Stimulated activated naive CD4-positive, alpha-beta T cell treated with Interleukin-2 at 50 U/mL for 16 hours (primary cell): ENCODE measurements at regions not wholly inside any gene's neighbourhood (a gene's known extent, or its start where the extent isn't known, plus 50 kb on each side); places are given as distances from the start of the nearest gene placed in this dataset.

Experiments used
- DNase-seq: peaks from one replicate; lab custom pipeline; 2025; lab: John Stamatoyannopoulos, UW

DNA sequence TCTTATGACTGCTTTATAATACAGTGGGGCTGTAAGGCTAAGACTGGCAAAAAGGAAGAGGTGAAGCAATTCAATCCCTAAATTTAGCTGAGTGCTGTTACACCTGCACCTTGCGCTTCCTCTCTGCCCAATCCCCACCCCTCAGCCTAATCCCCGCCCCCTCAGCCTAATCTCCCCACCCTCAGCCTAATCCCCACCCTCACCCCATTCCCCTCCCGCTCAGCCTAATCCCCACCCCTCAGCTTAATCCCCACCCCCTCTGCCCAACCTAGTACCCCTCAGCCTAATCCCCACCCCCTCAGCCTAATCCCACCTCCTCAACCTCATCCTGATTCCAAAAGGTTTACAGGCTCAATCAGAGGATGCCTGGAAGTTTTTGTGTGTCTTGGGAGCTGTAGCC, 155.5 kb downstream of the PMP22 start:
- DNase-seq, result no peak

DNA sequence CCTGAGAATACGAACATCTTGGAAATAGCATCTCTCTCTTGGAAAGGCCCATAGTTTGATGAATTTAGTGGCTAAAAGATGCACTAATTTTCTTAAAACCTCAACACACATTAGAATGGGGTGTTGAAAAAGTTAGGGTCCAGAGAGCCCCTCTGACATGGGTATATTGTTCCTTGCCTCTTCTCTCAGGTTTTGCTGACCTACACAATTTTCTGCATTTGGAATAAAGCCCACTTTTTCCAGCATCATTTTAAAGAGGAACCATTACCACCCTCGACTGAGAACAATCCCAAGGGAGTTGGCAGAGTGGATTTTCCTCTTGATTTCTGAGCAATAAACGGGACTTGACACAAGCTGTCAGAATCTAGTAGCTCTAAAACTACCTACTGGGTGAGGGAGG, 156.1 kb downstream of the PMP22 start:
- no peak for DNase-seq

DNA sequence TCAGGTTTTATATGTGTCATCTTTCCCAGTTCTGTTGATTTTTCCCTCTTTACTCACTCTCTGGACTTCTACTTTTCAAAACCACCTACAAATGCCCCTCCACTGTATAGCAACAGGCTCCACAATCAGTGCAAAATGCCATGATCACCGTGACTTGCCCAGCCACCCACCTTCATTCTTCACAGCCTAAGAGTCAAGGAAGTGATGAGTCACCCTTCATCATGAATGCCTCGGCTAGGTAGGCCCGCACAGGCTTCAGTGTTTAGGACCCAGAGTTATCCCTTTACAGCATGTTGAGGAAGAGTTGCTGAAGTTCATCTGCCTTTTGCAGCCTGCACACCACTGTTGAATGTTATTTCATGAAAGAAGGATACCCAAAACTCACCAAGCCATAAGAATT, 158.6 kb downstream of the PMP22 start:
- DNase-seq, result no peak

GRCh38 chr17:15103785-15104184, 161.3 kb downstream of the PMP22 start:
- DNase-seq, result no peak

DNA sequence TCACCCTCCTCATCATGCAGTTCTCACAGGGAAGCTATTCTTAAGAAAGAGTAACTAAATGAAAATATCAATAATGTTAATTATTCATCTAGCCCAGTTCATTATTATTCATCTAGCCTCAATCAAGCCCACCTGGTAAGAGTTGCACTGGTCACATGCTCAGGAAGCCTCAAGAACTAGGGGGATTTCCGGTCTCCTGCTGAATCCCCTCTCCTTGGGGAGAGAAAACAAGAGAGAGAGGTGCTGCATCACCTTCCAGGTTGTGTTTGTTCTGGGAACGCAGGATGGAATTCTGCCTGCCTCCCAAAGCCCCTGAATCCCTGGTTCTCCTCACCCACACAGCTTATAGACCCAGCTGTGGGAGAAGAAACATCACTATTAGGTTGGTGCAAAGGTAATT, 164.0 kb downstream of the PMP22 start:
- DNase-seq, result no peak

DNA sequence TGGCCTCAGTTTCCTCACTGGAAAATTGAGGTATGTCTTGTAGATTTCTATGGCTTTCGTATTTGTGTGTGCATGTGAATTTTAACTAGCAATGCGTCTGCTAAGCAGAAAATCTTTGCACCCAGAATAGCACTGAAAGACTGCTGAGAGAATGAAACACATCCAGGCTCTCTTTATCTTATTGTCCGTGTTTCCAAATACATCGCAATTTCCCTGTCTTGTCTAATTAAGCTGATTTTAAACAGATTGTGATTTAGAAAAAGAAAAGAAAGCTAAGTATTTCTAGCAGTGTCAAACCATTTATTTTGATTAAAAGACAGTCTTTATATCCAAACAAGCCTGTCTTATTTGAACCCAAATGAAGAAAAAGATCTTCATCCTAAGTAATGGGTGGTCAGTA, 168.6 kb downstream of the PMP22 start:
- no peak for DNase-seq

GRCh38 chr17:15095935-15096334, 169.2 kb downstream of the PMP22 start:
- no peak for DNase-seq

DNA sequence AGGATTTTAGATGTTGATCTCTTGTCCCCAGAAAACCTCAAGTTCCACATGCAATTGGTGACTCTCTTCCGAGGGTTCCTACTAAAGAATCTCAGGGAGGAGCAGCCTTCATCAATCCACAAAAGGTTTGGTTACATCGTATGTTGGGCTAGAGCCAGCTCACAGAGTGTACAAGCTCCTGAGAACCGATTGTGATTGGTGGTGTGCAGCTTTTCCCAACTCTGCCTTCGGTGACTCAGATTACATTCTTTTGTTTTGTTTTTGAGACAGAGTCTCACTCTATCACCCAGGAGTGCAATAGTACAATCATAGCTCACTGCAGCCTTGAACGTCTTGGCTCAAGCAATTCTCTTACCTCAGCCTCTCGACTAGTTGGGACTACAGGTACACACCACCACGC, 172.4 kb downstream of the PMP22 start:
- no peak for DNase-seq

DNA sequence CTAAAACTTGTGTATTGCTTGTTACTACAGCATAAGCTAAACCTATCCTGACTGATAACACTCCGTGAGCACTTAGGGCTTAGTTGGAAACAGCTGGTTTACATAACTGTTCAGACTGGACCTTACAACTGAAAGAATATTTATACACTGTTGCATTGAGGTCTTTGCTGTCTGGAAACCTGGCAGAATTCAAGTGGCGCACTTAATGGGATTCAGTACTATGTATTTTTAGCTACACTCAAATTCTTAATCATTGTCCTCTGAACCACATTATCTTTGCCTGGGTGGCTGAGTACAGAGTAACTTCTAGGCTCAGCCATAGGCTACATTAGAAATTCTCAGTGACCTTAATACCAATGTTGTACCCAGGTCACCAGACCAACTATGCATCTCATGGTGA, 172.9 kb downstream of the PMP22 start:
- DNase-seq, result no peak

DNA sequence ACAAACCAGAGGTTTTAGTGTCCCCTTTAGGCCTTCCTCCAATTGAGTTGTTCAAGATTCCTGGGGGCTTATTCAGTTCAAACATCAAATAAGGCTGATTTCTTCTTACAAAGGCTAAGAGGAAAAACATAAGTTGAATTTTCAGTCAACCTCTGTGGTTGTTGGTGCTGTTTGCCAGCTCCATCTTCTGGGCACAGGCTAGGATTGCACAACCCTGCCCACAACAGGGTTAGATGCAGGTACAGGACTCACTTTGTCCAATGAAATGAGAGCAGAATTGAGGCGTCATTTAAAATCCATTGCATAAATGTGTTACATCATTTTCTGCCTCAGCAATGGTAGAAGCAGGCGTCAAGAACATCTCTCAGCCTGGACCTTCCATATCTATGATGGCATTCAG, 173.3 kb downstream of the PMP22 start:
- DNase-seq, result no peak

DNA sequence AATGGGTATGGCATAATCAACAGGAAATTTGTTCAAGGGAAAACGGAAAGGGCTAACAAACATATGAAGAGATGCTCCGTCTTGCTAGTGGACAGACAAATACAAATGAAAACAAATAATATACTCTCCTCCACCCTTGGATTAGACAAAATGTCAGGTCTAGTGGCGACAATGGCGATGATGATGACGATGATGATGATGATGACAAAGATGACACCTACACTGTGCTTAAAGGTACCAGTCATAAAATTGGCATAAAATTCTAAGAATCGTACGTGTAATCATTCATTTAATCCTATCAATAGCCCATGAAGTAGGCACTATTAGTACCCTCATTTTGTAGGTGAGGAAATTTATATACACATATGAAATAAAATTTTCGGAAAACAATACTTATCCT, 174.6 kb downstream of the PMP22 start:
- no peak for DNase-seq

DNA sequence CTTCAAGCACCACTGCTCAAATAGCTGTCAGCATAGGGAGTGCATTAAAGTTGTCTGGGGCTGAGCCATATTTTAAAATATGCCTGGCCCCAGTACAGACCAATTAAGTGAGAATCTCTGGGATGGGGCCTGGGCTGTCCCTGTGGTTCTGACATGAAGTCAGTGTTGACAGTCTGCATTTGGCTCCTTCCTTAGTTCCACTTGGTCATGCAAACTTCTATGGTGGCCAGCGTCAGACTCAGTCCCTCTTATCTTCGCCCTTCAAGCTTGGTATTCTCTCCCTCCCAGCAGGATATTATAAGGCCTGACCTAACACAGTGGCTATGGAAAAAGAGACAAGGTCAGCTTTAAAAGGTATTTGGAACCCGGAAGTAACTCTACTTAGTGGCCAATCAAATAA, 177.2 kb downstream of the PMP22 start:
- DNase-seq, result no peak

DNA sequence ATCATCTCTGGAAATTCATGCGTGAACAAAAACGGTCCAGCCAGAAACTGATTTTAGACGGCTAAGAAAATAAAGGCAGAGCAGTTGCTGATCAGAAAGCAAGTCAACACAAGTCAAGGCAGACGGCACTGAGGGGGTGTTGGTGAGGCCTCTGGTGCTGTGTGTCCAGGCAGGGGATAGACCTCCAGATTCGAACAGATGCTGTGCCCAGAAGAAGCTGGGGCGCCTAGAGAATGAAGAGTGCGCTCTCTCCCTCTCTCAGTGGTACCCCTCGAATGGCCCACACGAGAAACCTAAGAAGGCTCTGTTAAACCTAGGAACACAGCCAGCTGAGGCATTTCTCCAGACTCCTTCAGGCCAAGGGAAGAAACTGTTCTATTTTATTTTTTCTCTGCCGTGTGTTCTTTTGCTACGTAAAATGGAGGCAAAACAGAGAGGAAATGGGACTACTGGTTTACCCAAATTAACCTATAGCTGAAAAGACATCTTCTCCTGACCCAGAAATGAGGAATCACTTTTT, 178.3 kb downstream of the PMP22 start:
- DNase-seq, result no peak

DNA sequence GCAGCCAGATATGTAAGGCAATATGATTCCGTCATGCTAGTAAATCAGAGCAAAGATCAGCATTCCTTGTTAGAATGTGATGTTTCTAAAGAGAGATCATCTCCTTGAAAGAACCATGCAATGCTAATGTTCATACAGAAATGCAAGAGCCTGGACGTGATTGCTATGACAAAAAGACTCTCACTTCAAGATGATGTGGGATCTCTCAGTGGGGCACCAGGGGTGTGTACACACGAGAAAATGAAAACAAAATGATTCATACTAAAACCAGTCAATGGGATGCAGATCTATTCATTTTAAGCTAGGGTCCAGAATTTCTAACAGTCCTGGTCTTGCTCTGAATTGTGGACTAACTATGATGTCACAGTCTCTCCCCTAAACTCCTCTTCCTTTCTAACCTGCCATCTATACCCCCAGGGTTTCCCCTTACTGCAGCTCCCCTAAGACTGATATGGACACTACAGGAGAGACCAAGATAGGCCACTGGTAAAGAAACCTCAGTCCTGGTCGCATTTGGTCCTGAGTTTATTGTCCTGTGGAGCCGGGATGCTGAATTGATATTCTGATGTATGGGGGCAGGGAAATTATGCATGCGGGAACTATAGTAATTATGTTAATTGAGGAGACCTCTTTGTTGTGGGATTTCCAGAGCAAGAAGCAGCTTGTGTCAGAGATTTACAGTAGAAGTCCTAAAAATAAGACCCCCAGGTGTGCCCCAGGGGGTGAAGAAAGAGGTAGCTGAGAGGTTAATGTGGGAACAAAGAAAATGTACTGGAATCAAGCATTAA, 179.0 kb downstream of the PMP22 start:
- no peak for DNase-seq

DNA sequence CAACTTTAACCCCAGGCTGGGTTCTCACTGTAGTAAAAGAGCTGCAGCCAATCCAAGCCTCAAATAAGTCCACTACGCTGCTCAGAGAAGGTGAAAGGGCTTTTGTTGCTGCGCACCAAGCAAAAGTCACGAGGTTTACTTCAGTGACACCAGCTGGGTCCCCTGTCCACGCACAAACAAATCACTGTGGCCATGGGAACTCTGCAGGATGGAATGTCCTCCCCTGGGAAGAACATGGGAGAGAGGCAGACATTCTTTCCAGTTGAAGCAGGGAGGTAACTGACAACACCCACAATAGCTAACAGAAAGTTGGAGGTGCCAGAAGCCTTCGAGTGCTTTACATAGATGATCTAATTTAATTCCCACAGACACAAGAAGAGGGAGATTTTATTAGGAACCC, 181.9 kb downstream of the PMP22 start:
- no peak for DNase-seq

GRCh38 chr17:15081008-15081407, 184.1 kb downstream of the PMP22 start:
- no peak for DNase-seq

DNA sequence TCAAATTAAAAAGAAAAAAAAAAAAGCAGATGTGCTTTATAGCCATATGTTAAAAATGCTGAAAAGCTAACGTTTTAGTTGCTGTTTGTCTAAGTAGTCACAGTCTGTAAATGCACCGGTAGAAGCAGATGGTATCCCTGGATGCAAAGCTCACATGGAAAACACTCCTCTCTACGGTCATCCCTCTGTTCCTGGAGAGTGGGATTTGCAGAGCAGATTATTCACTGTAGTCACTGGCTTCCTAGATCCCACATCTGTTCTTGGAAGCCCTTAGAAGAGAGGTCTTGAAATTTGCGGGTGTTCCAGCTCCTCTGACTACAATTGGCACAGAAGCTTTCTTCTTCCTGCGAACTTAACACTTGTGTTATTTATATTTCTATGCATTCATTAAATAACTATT, 186.6 kb downstream of the PMP22 start:
- no peak for DNase-seq

DNA sequence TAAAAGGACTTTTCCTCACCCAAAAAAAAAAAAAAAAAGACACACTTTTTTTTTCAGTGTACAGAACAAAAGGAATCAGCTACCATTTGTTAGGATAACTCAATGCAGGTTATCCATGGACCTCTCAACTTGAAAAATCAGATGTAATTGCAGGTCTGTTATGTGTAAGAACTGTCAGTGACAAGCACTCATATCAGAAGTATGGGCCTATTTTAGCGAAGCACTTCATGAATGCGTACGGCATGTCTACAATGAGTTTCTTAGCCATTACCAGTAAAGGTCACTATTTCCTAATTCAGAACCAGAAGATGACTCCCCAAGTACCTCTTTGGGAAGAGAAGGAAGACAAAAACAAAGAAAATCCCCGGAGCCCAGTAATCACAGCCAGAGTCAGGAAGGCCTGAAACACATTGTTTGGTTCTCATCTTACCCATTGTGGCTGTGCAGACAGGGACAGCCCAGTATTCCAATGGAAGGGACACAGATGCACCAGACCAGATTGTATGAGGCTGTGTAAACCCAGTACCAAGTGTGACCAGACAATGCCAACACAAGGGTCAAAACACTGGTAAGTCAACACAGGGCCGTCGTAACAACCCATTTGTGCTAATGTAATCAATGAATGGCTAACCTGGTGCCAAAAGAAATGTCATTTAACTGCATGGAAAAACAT, 188.0 kb downstream of the PMP22 start:
- DNase-seq, result no peak

DNA sequence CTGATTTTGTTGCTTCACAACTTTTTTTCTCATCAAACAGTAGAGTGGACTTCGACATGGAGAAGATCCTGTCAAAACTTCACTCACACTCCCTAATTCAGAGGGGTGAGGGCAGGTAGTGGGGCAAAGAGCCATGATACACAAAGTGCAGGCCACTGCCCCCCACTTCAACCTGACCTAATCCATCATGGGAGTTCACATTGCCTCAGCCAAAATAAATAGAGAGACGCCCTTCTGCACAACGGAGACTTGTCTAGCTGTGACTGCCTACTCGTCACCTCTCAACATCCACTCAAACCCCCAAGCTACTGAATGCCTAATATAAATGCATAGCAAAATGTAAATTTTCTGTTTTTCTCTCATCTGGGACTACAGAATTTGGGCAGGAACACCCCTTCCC, 213.2 kb downstream of the PMP22 start:
- no peak for DNase-seq

GRCh38 chr17:15049795-15050160, 215.3 kb downstream of the PMP22 start:
- DNase-seq, result no peak

GRCh38 chr17:15048933-15049794, 216.0 kb downstream of the PMP22 start:
- DNase-seq, result no peak

DNA sequence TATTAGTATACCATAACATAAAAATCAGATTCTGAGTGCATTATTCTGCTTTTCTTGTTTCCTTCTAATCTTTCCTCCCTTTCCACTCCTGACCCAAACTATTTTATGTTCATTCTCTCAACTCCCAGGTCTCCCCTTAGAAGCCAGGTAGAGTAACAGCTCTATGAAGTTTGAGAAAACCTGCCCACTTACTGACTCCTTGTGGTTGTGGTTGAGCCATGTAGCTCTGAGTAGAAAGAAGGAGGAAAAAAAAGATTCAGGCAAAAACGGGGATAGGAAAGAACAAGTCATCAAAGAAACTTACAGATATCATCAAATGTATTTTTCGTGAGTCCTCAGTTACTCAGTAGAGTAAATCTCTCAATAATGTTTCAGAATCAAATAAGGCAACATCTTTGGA, 216.7 kb downstream of the PMP22 start:
- no peak for DNase-seq

GRCh38 chr17:15042311-15042710, 222.8 kb downstream of the PMP22 start:
- DNase-seq, result no peak
